ENCODE measurements at regions not wholly inside any gene's neighbourhood (a gene's known extent, or its start where the extent isn't known, plus 50 kb on each side); places are given as distances from the start of the nearest gene placed in this dataset.
"Not testable (repeated sequence)": the region's sequence is repeated elsewhere in the genome, so short reads cannot be mapped to it uniquely, and the experiment has no call there.

- H2BK15ac ChIP-seq (ENCODE audit: low read length); H3K27ac ChIP-seq (replicated peaks; ENCODE audit: low read length); DNase-seq (ENCODE audit: low spot score); H3K4me2 ChIP-seq (ENCODE audit: insufficient read depth, low read length, poor library complexity, severe bottlenecking); H3K79me1 ChIP-seq (ENCODE audit: low read depth, low read length); H3K9me3 ChIP-seq (replicated peaks in 1 of 2; ENCODE audit: control insufficient read depth in 2 of 2, insufficient read depth in 1 of 2, low read depth in 1 of 2, low read length in 2 of 2); H3K4me1 ChIP-seq (ENCODE audit: control insufficient read depth in 2 of 2, insufficient read depth in 1 of 2, low read depth in 1 of 2, low read length in 2 of 2); H3K27me3 ChIP-seq (ENCODE audit: control insufficient read depth in 3 of 3, insufficient read depth in 3 of 3, low read depth in 1 of 3, low read length in 3 of 3); H3K4me3 ChIP-seq (ENCODE audit: low read length in 2 of 2); H4K8ac ChIP-seq (ENCODE audit: low read depth, low read length); H3K4ac ChIP-seq (ENCODE audit: low read length); H3K23ac ChIP-seq (ENCODE audit: low read depth, low read length, poor library complexity); H3K9ac ChIP-seq (ENCODE audit: low read depth, low read length, poor library complexity); H2BK5ac ChIP-seq (ENCODE audit: low read length); H3K36me3 ChIP-seq (replicated peaks in 1 of 2; ENCODE audit: control insufficient read depth in 2 of 2, insufficient read depth in 2 of 2, low read length in 2 of 2); H2BK12ac ChIP-seq (ENCODE audit: low read length); H2AFZ ChIP-seq (ENCODE audit: low read length); H2BK120ac ChIP-seq (ENCODE audit: low read depth, low read length); H2AK5ac ChIP-seq (ENCODE audit: low read depth, low read length); H4K91ac ChIP-seq (ENCODE audit: low read depth, low read length, poor library complexity); H3K18ac ChIP-seq (ENCODE audit: low read length); H3K14ac ChIP-seq (ENCODE audit: low read length): not testable (repeated sequence)
- no CpG with 5 or more reads among the region's 17 CpGs for WGBS, 2 donors (ENCODE audit: extremely low coverage in 2 of 2, insufficient read length in 2 of 2, insufficient replicate concordance in 1 of 2)
Measured at GRCh38 chr2:90295036-90295750, 1603.7 kb downstream of the RPIA start.

DNA sequence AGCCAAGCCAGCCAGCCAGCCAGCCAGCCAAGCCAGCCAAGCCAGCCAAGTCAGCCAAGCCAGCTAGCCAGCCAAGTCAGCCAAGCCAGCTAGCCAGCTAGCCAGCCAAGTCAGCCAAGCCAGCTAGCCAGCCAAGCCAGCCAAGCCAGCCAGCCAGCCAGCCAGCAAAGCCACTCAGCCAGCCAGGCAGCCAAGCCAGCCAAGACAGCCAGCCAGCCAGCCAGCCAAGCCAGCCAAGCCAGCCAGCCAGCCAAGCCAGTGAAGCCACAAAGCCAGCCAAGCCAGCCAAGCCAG lies 1605.0 kb downstream of the RPIA start:
- not testable (repeated sequence) for H4K8ac ChIP-seq (ENCODE audit: low read depth, low read length); H3K9me3 ChIP-seq (replicated peaks in 1 of 2; ENCODE audit: control insufficient read depth in 2 of 2, insufficient read depth in 1 of 2, low read depth in 1 of 2, low read length in 2 of 2); H2BK120ac ChIP-seq (ENCODE audit: low read depth, low read length); H3K4me1 ChIP-seq (ENCODE audit: control insufficient read depth in 2 of 2, insufficient read depth in 1 of 2, low read depth in 1 of 2, low read length in 2 of 2); H2BK15ac ChIP-seq (ENCODE audit: low read length); H3K36me3 ChIP-seq (replicated peaks in 1 of 2; ENCODE audit: control insufficient read depth in 2 of 2, insufficient read depth in 2 of 2, low read length in 2 of 2); H2BK5ac ChIP-seq (ENCODE audit: low read length); H3K23ac ChIP-seq (ENCODE audit: low read depth, low read length, poor library complexity); H3K4me2 ChIP-seq (ENCODE audit: insufficient read depth, low read length, poor library complexity, severe bottlenecking); H4K91ac ChIP-seq (ENCODE audit: low read depth, low read length, poor library complexity); H3K9ac ChIP-seq (ENCODE audit: low read depth, low read length, poor library complexity); H3K4me3 ChIP-seq (ENCODE audit: low read length in 2 of 2); H2AFZ ChIP-seq (ENCODE audit: low read length); H3K79me1 ChIP-seq (ENCODE audit: low read depth, low read length); H3K27ac ChIP-seq (replicated peaks; ENCODE audit: low read length); H3K18ac ChIP-seq (ENCODE audit: low read length); H2BK12ac ChIP-seq (ENCODE audit: low read length); H2AK5ac ChIP-seq (ENCODE audit: low read depth, low read length); H3K4ac ChIP-seq (ENCODE audit: low read length); DNase-seq (ENCODE audit: low spot score); H3K14ac ChIP-seq (ENCODE audit: low read length); H3K27me3 ChIP-seq (ENCODE audit: control insufficient read depth in 3 of 3, insufficient read depth in 3 of 3, low read depth in 1 of 3, low read length in 3 of 3)

- not testable (repeated sequence) for H3K9ac ChIP-seq (ENCODE audit: low read depth, low read length, poor library complexity); H3K23ac ChIP-seq (ENCODE audit: low read depth, low read length, poor library complexity); H2BK12ac ChIP-seq (ENCODE audit: low read length); H3K4me3 ChIP-seq (ENCODE audit: low read length in 2 of 2); H3K14ac ChIP-seq (ENCODE audit: low read length); H4K8ac ChIP-seq (ENCODE audit: low read depth, low read length); H3K27me3 ChIP-seq (ENCODE audit: control insufficient read depth in 3 of 3, insufficient read depth in 3 of 3, low read depth in 1 of 3, low read length in 3 of 3); H3K4me1 ChIP-seq (ENCODE audit: control insufficient read depth in 2 of 2, insufficient read depth in 1 of 2, low read depth in 1 of 2, low read length in 2 of 2); H2BK15ac ChIP-seq (ENCODE audit: low read length); H3K36me3 ChIP-seq (replicated peaks in 1 of 2; ENCODE audit: control insufficient read depth in 2 of 2, insufficient read depth in 2 of 2, low read length in 2 of 2); H3K18ac ChIP-seq (ENCODE audit: low read length); H3K9me3 ChIP-seq (replicated peaks in 1 of 2; ENCODE audit: control insufficient read depth in 2 of 2, insufficient read depth in 1 of 2, low read depth in 1 of 2, low read length in 2 of 2); H3K79me1 ChIP-seq (ENCODE audit: low read depth, low read length); H3K4ac ChIP-seq (ENCODE audit: low read length); H2BK5ac ChIP-seq (ENCODE audit: low read length); H2BK120ac ChIP-seq (ENCODE audit: low read depth, low read length); H2AK5ac ChIP-seq (ENCODE audit: low read depth, low read length); DNase-seq (ENCODE audit: low spot score); H3K4me2 ChIP-seq (ENCODE audit: insufficient read depth, low read length, poor library complexity, severe bottlenecking); H2AFZ ChIP-seq (ENCODE audit: low read length); H3K27ac ChIP-seq (replicated peaks; ENCODE audit: low read length); H4K91ac ChIP-seq (ENCODE audit: low read depth, low read length, poor library complexity)
- WGBS, 2 donors (ENCODE audit: extremely low coverage in 2 of 2, insufficient read length in 2 of 2, insufficient replicate concordance in 1 of 2): no CpG with 5 or more reads among the region's 2 CpGs
Measured at GRCh38 chr2:90297701-90298100, 1606.2 kb downstream of the RPIA start.

GRCh38 chr2:90298126-90298755 lies 1606.8 kb downstream of the RPIA start:
- not testable (repeated sequence) for H4K91ac ChIP-seq (ENCODE audit: low read depth, low read length, poor library complexity); H3K4ac ChIP-seq (ENCODE audit: low read length); H3K36me3 ChIP-seq (replicated peaks in 1 of 2; ENCODE audit: control insufficient read depth in 2 of 2, insufficient read depth in 2 of 2, low read length in 2 of 2); H3K4me1 ChIP-seq (ENCODE audit: control insufficient read depth in 2 of 2, insufficient read depth in 1 of 2, low read depth in 1 of 2, low read length in 2 of 2); H3K79me1 ChIP-seq (ENCODE audit: low read depth, low read length); H2BK12ac ChIP-seq (ENCODE audit: low read length); H4K8ac ChIP-seq (ENCODE audit: low read depth, low read length); DNase-seq (ENCODE audit: low spot score); H2AK5ac ChIP-seq (ENCODE audit: low read depth, low read length); H2BK15ac ChIP-seq (ENCODE audit: low read length); H3K4me2 ChIP-seq (ENCODE audit: insufficient read depth, low read length, poor library complexity, severe bottlenecking); H3K9me3 ChIP-seq (replicated peaks in 1 of 2; ENCODE audit: control insufficient read depth in 2 of 2, insufficient read depth in 1 of 2, low read depth in 1 of 2, low read length in 2 of 2); H3K4me3 ChIP-seq (ENCODE audit: low read length in 2 of 2); H3K23ac ChIP-seq (ENCODE audit: low read depth, low read length, poor library complexity); H2BK120ac ChIP-seq (ENCODE audit: low read depth, low read length); H3K9ac ChIP-seq (ENCODE audit: low read depth, low read length, poor library complexity); H3K14ac ChIP-seq (ENCODE audit: low read length); H3K27ac ChIP-seq (replicated peaks; ENCODE audit: low read length); H3K27me3 ChIP-seq (ENCODE audit: control insufficient read depth in 3 of 3, insufficient read depth in 3 of 3, low read depth in 1 of 3, low read length in 3 of 3); H2BK5ac ChIP-seq (ENCODE audit: low read length); H2AFZ ChIP-seq (ENCODE audit: low read length); H3K18ac ChIP-seq (ENCODE audit: low read length)
- no CpG with 5 or more reads among the region's 1 CpG for WGBS, 2 donors (ENCODE audit: extremely low coverage in 2 of 2, insufficient read length in 2 of 2, insufficient replicate concordance in 1 of 2)
